Brain pericyte (primary cell): ENCODE measurements at regions not wholly inside any gene's neighbourhood (a gene's known extent, or its start where the extent isn't known, plus 50 kb on each side); places are given as distances from the start of the nearest gene placed in this dataset.
"Not testable (repeated sequence)": the region's sequence is repeated elsewhere in the genome, so short reads cannot be mapped to it uniquely, and the experiment has no call there.

Experiments
- DNase-seq: peaks from one replicate; pipeline ENCODE4 v3.0.0-alpha.2; 2012; ENCODE audit warnings: low read depth, low spot score

- DNase-seq, result not testable (repeated sequence)
Measured at GRCh38 chr7:136419740-136420139, 442.6 kb upstream of the MTPN start.

- DNase-seq, result no peak
Measured at GRCh38 chr7:136412952-136413351, 435.8 kb upstream of the MTPN start.

GRCh38 chr7:136405931-136406777 is 429.0 kb upstream of the MTPN start:
- DNase-seq, result peak; percentile 11

GRCh38 chr7:136403591-136403990 is 426.4 kb upstream of the MTPN start:
- DNase-seq, result no peak

GRCh38 chr7:136400877-136401276 is 423.7 kb upstream of the MTPN start:
- no peak for DNase-seq

GRCh38 chr7:136399385-136399784 is 422.2 kb upstream of the MTPN start:
- DNase-seq, result no peak

- DNase-seq, result no peak
Measured at GRCh38 chr7:136392856-136393255, 415.7 kb upstream of the MTPN start.

- no peak for DNase-seq
Measured at GRCh38 chr7:136391371-136391770, 414.2 kb upstream of the MTPN start.

GRCh38 chr7:136389933-136390332 is 412.8 kb upstream of the MTPN start:
- DNase-seq, result no peak

GRCh38 chr7:136386876-136387275 is 409.7 kb upstream of the MTPN start:
- no peak for DNase-seq

GRCh38 chr7:136371409-136371808 is 394.2 kb upstream of the MTPN start:
- DNase-seq, result not testable (repeated sequence)

GRCh38 chr7:136370137-136370536 is 393.0 kb upstream of the MTPN start:
- DNase-seq, result no peak

- DNase-seq, result no peak
Measured at GRCh38 chr7:136369225-136369624, 392.1 kb upstream of the MTPN start.

GRCh38 chr7:136359333-136359903 is 382.3 kb upstream of the MTPN start:
- DNase-seq, result no peak

- DNase-seq, result no peak
Measured at GRCh38 chr7:136353287-136353686, 376.1 kb upstream of the MTPN start.

- DNase-seq, result no peak
Measured at GRCh38 chr7:136348542-136349192, 371.5 kb upstream of the MTPN start.

GRCh38 chr7:136348142-136348541 is 371.0 kb upstream of the MTPN start:
- DNase-seq, result no peak

- DNase-seq, result no peak
Measured at GRCh38 chr7:136347488-136347887, 370.3 kb upstream of the MTPN start.

- DNase-seq, result no peak
Measured at GRCh38 chr7:136342251-136342650, 365.1 kb upstream of the MTPN start.

GRCh38 chr7:136339464-136339863 is 362.3 kb upstream of the MTPN start:
- no peak for DNase-seq

- DNase-seq, result no peak
Measured at GRCh38 chr7:136336932-136337331, 359.8 kb upstream of the MTPN start.

- no peak for DNase-seq
Measured at GRCh38 chr7:136333636-136334035, 356.5 kb upstream of the MTPN start.
